ENCODE measurements at regions not wholly inside any gene's neighbourhood (a gene's known extent, or its start where the extent isn't known, plus 50 kb on each side); places are given as distances from the start of the nearest gene placed in this dataset.
A peak's percentile ranks its signal among the peaks of the same experiment; 100 is the strongest.

- no peaks in the 10 kb centered on the region for H3K79me1 ChIP-seq (ENCODE audit: insufficient read depth, low read depth, low read length, poor library complexity, severe bottlenecking)
- no peak overlapping the region for H3K56ac ChIP-seq (ENCODE audit: insufficient read length, low read depth, low read length)
- H3K4me1 ChIP-seq (ENCODE audit: insufficient read depth, low read length) = peaks cover 7% of the 10 kb centered on the region; the same call in 1 of the 2 replicates
- WGBS (ENCODE audit: extremely low coverage, insufficient read length, low lambda C conversion rate) = no CpG with 5 or more reads among the region's 3 CpGs
- peaks cover 11% of the 10 kb centered on the region for H3K27me3 Mint-ChIP-seq (ENCODE audit: low read depth)
- no peak overlapping the region for H3K27ac ChIP-seq (ENCODE audit: insufficient read length, low read depth, low read length)
- no peak overlapping the region for H4K5ac ChIP-seq (ENCODE audit: insufficient read length, low read depth, low read length)
- H3K14ac ChIP-seq (ENCODE audit: insufficient read depth, low read length) = no peak overlapping the region
- no peaks in the 10 kb centered on the region for H3K27me3 ChIP-seq (ENCODE audit: insufficient read depth, low read length)
- no peak overlapping the region for H2AK5ac ChIP-seq (ENCODE audit: insufficient read length, low read length)
- no peak overlapping the region for H3K27ac Mint-ChIP-seq
- H3K4me2 ChIP-seq (ENCODE audit: insufficient read depth, insufficient read length, low read length) = no peak overlapping the region
- no peaks in the 10 kb centered on the region; a peak in 1 of 5 replicates for H3K9me3 Mint-ChIP-seq
- H3K23ac ChIP-seq (ENCODE audit: insufficient read length, low read depth, low read length) = no peak overlapping the region
- no peaks in the 10 kb centered on the region for H3K9me3 ChIP-seq (ENCODE audit: control insufficient read depth, low read depth, low read length)
- no peak overlapping the region for H2BK20ac ChIP-seq (ENCODE audit: low read depth, low read length, poor library complexity, severe bottlenecking)
- no peak for DNase-seq
- no peak overlapping the region for H3K9ac ChIP-seq (ENCODE audit: extremely low read depth, insufficient read length, low read length)
- no peak overlapping the region for H3T11ph ChIP-seq (ENCODE audit: low read length)
- H2BK120ac ChIP-seq (ENCODE audit: low read depth, low read length, poor library complexity, severe bottlenecking) = no peak overlapping the region
- H4K8ac ChIP-seq (replicated peaks; ENCODE audit: insufficient read length, low read depth, low read length) = no peak overlapping the region
- H2BK15ac ChIP-seq (ENCODE audit: low read depth, low read length) = no peak overlapping the region
- H4K20me1 ChIP-seq (ENCODE audit: control insufficient read depth, insufficient read depth, insufficient read length) = no peaks in the 10 kb centered on the region
- H3K4me3 Mint-ChIP-seq = 0 out of 5 replicates have a peak overlapping the region, but pooled peaks of 1 of the 2 experiments have one; percentile 28
- no peak overlapping the region for H3K4ac ChIP-seq (ENCODE audit: low read depth, low read length)
- H3K23me2 ChIP-seq (ENCODE audit: insufficient read length, low read depth, low read length, poor library complexity, severe bottlenecking) = no peaks in the 10 kb centered on the region
- TF ChIP-seq CTCF (conservative IDR thresholded peaks at IDR 0.05) = no peak
- H3K4me1 Mint-ChIP-seq = peaks cover 18 to 20% of the 10 kb centered on the region in 2 experiments
- no peak overlapping the region for H4K91ac ChIP-seq (ENCODE audit: insufficient read length, low read depth, low read length)
- no peak overlapping the region for H2AFZ ChIP-seq (ENCODE audit: low read length)
- H3K79me2 ChIP-seq (ENCODE audit: insufficient read depth, low read length) = no peaks in the 10 kb centered on the region
- H3K18ac ChIP-seq (ENCODE audit: insufficient read length, low read depth, low read length) = no peak overlapping the region
- no peaks in the 10 kb centered on the region for H3K36me3 Mint-ChIP-seq (ENCODE audit: insufficient read depth in 1 of 3, low read depth in 3 of 3)
- H2BK12ac ChIP-seq (ENCODE audit: insufficient read length, low read depth, low read length) = no peak overlapping the region
- no peak overlapping the region for H2BK5ac ChIP-seq (ENCODE audit: insufficient read length, low read length)
Observed at GRCh38 chr2:30030361-30030760, 109.0 kb upstream of the ALK start.
